ENCODE measurements at regions not wholly inside any gene's neighbourhood (a gene's known extent, or its start where the extent isn't known, plus 50 kb on each side); places are given as distances from the start of the nearest gene placed in this dataset.

DNA sequence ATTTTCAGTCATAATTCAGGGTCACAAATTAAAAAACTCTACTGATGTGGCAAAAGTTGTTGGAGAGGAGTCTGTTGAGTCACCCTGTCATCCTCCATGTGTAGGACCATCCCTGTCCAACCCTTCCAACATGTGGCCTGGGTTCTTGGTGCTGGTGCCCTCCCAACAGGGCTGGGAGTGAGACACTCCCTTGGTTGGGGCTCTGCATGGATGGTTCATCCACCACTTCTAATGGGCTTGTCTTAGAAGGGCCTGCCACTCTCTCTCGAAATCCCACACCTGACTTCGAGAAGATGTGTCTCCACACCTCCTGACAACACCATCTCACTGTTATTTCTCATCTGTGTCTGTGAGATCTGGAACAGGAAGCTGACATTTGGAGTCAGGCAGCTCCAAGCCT is 312.2 kb upstream of the IRX4 start:
- Histone ChIP-seq H3K9me3 (no peaks in the 10 kb centered on the region), H3K27me3 (no peaks in the 10 kb centered on the region), H3K4me1 (no peaks in the 10 kb centered on the region), H3K36me3 (no peaks in the 10 kb centered on the region), H3K27ac (no peak overlapping the region), H3K4me3 (no peak overlapping the region)
- intact Hi-C loops (cut with DNase I) = no loop called here
- TF ChIP-seq CTCF (IDR thresholded peaks at IDR 0.05) = no peak
- ATAC-seq = no peak
- DNase-seq = no peak

DNA sequence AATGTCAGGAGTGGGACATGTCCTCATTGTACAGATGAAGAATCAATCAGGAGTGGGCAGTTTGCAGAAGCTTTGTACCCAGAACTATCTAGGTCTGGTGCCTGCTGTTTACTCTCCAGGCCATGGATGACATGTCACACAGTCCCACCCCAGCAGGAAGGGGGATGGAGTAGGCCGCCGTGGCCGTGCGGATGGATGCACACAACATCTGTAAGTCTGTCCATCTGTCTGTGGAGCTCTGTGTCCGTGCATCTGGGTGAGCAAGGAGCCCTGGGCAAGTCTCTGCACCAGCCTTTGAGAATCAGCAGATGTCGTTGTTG is 311.5 kb upstream of the IRX4 start:
- Histone ChIP-seq H3K27ac (no peak overlapping the region), H3K4me3 (no peak overlapping the region), H3K27me3 (no peaks in the 10 kb centered on the region), H3K4me1 (no peaks in the 10 kb centered on the region), H3K36me3 (no peaks in the 10 kb centered on the region), H3K9me3 (no peaks in the 10 kb centered on the region)
- intact Hi-C loops (cut with DNase I) = no loop called here
- ATAC-seq = no peak
- DNase-seq = no peak
- TF ChIP-seq CTCF (IDR thresholded peaks at IDR 0.05) = no peak

- intact Hi-C loops (cut with DNase I) = no loop called here
- DNase-seq (no peak), ATAC-seq (no peak)
- no peaks in the 10 kb centered on the region for H3K27me3 ChIP-seq
- no peaks in the 10 kb centered on the region for H3K9me3 ChIP-seq
- H3K36me3 ChIP-seq = no peaks in the 10 kb centered on the region
- H3K27ac ChIP-seq = no peak overlapping the region
- H3K4me1 ChIP-seq = no peaks in the 10 kb centered on the region
- no peak overlapping the region for H3K4me3 ChIP-seq
- TF ChIP-seq CTCF (IDR thresholded peaks at IDR 0.05) = no peak
Observed at GRCh38 chr5:2193542-2194235, 311.0 kb upstream of the IRX4 start.

DNA sequence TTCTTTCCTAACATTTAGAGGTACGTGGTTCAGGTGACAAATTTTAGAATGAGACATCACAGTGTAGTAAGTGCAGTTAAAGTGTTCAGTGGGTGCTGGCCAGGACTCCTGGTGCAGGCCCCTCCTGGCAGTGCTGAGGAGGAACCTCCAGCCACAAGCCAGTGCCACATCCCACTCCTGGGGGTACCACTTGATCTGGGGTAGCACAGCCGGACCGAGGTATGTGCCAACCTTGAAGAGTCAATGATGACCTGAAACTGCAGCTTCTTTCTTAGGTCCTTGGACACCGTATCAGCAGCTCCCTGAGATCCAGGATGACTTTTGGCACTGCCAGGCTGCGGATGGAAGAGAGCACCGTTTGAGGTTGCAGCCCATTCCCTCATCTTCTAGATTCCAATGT is 310.4 kb upstream of the IRX4 start:
- Histone ChIP-seq H3K27me3 (no peaks in the 10 kb centered on the region), H3K36me3 (no peaks in the 10 kb centered on the region), H3K4me3 (no peak overlapping the region), H3K27ac (no peak overlapping the region), H3K4me1 (no peaks in the 10 kb centered on the region), H3K9me3 (no peaks in the 10 kb centered on the region)
- no peak for DNase-seq
- no peak for TF ChIP-seq CTCF (IDR thresholded peaks at IDR 0.05)
- intact Hi-C loops (cut with DNase I) = no loop called here
- ATAC-seq = no peak

- Histone ChIP-seq H3K4me1 (no peaks in the 10 kb centered on the region), H3K36me3 (no peaks in the 10 kb centered on the region), H3K4me3 (no peak overlapping the region), H3K27ac (no peak overlapping the region), H3K9me3 (no peaks in the 10 kb centered on the region), H3K27me3 (no peaks in the 10 kb centered on the region)
- no peak for TF ChIP-seq CTCF (IDR thresholded peaks at IDR 0.05)
- ATAC-seq (no peak), DNase-seq (no peak)
- intact Hi-C loops (cut with DNase I) = no loop called here
Observed at GRCh38 chr5:2192496-2192895, 309.8 kb upstream of the IRX4 start.

DNA sequence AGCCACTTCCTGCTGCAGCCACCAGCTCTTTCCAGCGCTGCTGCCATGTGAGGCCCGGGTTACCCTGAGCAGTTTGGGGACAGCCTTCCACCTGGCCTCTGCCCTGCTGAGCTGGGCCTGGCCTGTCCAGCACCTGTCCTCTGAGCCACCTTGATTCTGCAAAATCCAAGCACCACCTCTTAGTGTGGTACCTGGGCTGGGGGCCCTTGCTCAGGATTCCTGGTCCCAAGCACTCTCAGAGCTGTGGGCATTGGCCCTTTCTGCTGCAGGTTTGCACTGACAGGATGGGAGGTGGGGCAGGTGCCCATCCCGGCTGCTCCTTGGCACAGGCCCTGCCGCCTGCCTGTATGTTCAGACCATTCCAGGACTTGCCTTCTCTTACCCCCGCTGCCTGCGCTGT is 309.2 kb upstream of the IRX4 start:
- intact Hi-C loops (cut with DNase I) = no loop called here
- DNase-seq (no peak), ATAC-seq (no peak)
- H3K27me3 ChIP-seq = no peaks in the 10 kb centered on the region
- no peaks in the 10 kb centered on the region for H3K4me1 ChIP-seq
- TF ChIP-seq CTCF (IDR thresholded peaks at IDR 0.05) = no peak
- H3K9me3 ChIP-seq = no peaks in the 10 kb centered on the region
- no peaks in the 10 kb centered on the region for H3K36me3 ChIP-seq
- H3K27ac ChIP-seq = no peak overlapping the region
- no peak overlapping the region for H3K4me3 ChIP-seq

All from upper lobe of right lung (tissue), 1 donor.